Keratinocyte (primary cell): ENCODE measurements at regions not wholly inside any gene's neighbourhood (a gene's known extent, or its start where the extent isn't known, plus 50 kb on each side); places are given as distances from the start of the nearest gene placed in this dataset.

ENCODE experiments used
- DNase-seq: peaks from one replicate; pipeline ENCODE4 v3.0.0-alpha.2; 2011; ENCODE audit warnings: low read depth, missing footprints, low spot score
- FAIRE-seq: peaks from 2 replicates; lab custom pipeline; 2011; peaks lifted over from hg19 to GRCh38; lab: Jason Lieb, UNC
- H2AFZ ChIP-seq: 2 replicates; pipeline ENCODE4 v1.6.0; 2012; ENCODE audit warnings: low read length, control low read depth, inconsistent platforms; ENCODE audit not compliant: control insufficient read depth
- H3K27ac ChIP-seq: 2 replicates; pipeline ENCODE4 v1.5.1; 2011; ENCODE audit warnings: low read length; ENCODE audit not compliant: control insufficient read depth, insufficient read depth
- H3K27me3 ChIP-seq: 3 replicates; pipeline ENCODE4 v1.6.0; 2011; ENCODE audit warnings: low read length; ENCODE audit not compliant: control insufficient read depth, insufficient read depth; ENCODE audit errors: extremely low read depth
- H3K36me3 ChIP-seq, 2 experiments: 2 replicates in 1 of 2; 3 replicates in 1 of 2; pipeline ENCODE4 v1.5.1; 2011; ENCODE audit warnings: low read length in 2 of 2, mild to moderate bottlenecking in 1 of 2; ENCODE audit not compliant: control insufficient read depth in 2 of 2, insufficient read depth in 2 of 2; ENCODE audit errors: extremely low read depth in 1 of 2
- H3K4me1 ChIP-seq: 3 replicates; pipeline ENCODE4 v1.5.1; 2011; ENCODE audit warnings: low read length; ENCODE audit not compliant: control insufficient read depth, insufficient read depth; ENCODE audit errors: extremely low read depth
- H3K4me2 ChIP-seq: 3 replicates; pipeline ENCODE4 v1.6.0; 2011; ENCODE audit warnings: low read depth, low read length; ENCODE audit not compliant: control insufficient read depth, insufficient read depth; ENCODE audit errors: extremely low read depth
- H3K4me3 ChIP-seq, 3 experiments: fragments of 200-600 bp in 1 of 3; sonication (generic) in 1 of 3; 2 replicates in 2 of 3; 3 replicates in 1 of 3; pipeline ENCODE4 v1.5.1; 2011 to 2016; ENCODE audit warnings: low read length in 3 of 3, mild to moderate bottlenecking in 3 of 3, control low read depth in 2 of 3, inconsistent platforms in 1 of 3, low read depth in 1 of 3, mixed read lengths in 1 of 3, mixed run types in 1 of 3, moderate library complexity in 1 of 3; ENCODE audit not compliant: control insufficient read depth in 2 of 3, insufficient read depth in 2 of 3; ENCODE audit errors: extremely low read depth in 1 of 3
- H3K79me2 ChIP-seq: 2 replicates; pipeline ENCODE4 v1.6.0; 2012; ENCODE audit warnings: low read length; ENCODE audit not compliant: control insufficient read depth, insufficient read depth
- H3K9ac ChIP-seq: 3 replicates; pipeline ENCODE4 v1.6.0; 2011; ENCODE audit warnings: low read length; ENCODE audit not compliant: control insufficient read depth, insufficient read depth; ENCODE audit errors: extremely low read depth
- H3K9me1 ChIP-seq: 3 replicates; pipeline ENCODE4 v1.6.0; 2011; ENCODE audit warnings: low read length; ENCODE audit not compliant: control insufficient read depth, insufficient read depth; ENCODE audit errors: extremely low read depth
- H3K9me3 ChIP-seq: 2 replicates; pipeline ENCODE4 v1.5.1; 2012; ENCODE audit warnings: low read depth, low read length; ENCODE audit not compliant: control insufficient read depth
- H4K20me1 ChIP-seq: 3 replicates; pipeline ENCODE4 v1.6.0; 2011; ENCODE audit warnings: low read length; ENCODE audit not compliant: control insufficient read depth, insufficient read depth; ENCODE audit errors: extremely low read depth
- EZH2 ChIP-seq: IDR thresholded peaks from one replicate; pipeline ENCODE4 v1.6.1; 2012; ENCODE audit warnings: inconsistent platforms, mild to moderate bottlenecking, low read length, moderate library complexity
- dilution Hi-C: fragments of 300-500 bp; cut with MboI; formaldehyde crosslinking; loops from one replicate; pipeline ENCODE4 v1.7.0; 2020; ENCODE audit warnings: low sequenced_read_pairs; ENCODE audit not compliant: extremely low pct_ligation_motif_present
- TF ChIP-seq, protein P1 (sequence below), 3 experiments: IDR thresholded peaks in 1 of 3; conservative IDR thresholded peaks in 1 of 3; optimal IDR thresholded peaks in 1 of 3; 2 replicates in 2 of 3; 3 replicates in 1 of 3; pipeline versions ENCODE3 to v1.5.1; 2011; ENCODE audit warnings: low read length in 3 of 3, mild to moderate bottlenecking in 3 of 3, moderate library complexity in 2 of 3, control low read depth in 1 of 3, inconsistent platforms in 1 of 3; ENCODE audit not compliant: insufficient read depth in 2 of 3; ENCODE audit errors: extremely low read depth in 1 of 3

DNA sequence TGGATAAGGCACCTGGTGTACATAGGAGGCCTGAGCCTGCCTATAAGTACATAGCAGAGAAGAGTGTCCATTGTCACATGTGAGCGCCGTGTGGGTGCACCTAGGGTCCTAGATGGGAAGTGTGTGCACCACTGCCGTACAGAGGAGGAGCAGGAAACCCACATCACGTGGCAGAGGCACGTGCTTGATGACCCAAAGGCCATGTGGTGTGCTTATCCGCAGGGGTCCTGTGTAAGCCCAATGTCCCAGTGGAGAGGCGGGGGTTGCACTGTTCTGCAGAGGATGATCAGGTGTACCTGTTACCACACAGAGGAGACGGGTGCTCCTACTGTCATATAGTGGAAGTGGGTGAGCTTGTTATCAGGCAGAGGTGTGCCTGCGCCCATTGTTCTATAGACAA, 354.1 kb upstream of the IRX2 start:
- no peaks in the 10 kb centered on the region for H3K9me1 ChIP-seq
- H3K27ac ChIP-seq: no peak overlapping the region
- H3K9ac ChIP-seq: no peak overlapping the region
- H3K9me3 ChIP-seq: peaks cover 4% of the 10 kb centered on the region
- FAIRE-seq: no peak
- H3K27me3 ChIP-seq: no peaks in the 10 kb centered on the region
- no peaks in the 10 kb centered on the region for H3K4me1 ChIP-seq
- H3K4me3 ChIP-seq: no peak overlapping the region
- H3K36me3 ChIP-seq: no peaks in the 10 kb centered on the region
- no peak overlapping the region for H2AFZ ChIP-seq
- no peaks in the 10 kb centered on the region for H3K79me2 ChIP-seq
- dilution Hi-C loops: no loop called here
- H4K20me1 ChIP-seq: no peaks in the 10 kb centered on the region
- no peak overlapping the region for H3K4me2 ChIP-seq
- TF ChIP-seq, protein P1, sequence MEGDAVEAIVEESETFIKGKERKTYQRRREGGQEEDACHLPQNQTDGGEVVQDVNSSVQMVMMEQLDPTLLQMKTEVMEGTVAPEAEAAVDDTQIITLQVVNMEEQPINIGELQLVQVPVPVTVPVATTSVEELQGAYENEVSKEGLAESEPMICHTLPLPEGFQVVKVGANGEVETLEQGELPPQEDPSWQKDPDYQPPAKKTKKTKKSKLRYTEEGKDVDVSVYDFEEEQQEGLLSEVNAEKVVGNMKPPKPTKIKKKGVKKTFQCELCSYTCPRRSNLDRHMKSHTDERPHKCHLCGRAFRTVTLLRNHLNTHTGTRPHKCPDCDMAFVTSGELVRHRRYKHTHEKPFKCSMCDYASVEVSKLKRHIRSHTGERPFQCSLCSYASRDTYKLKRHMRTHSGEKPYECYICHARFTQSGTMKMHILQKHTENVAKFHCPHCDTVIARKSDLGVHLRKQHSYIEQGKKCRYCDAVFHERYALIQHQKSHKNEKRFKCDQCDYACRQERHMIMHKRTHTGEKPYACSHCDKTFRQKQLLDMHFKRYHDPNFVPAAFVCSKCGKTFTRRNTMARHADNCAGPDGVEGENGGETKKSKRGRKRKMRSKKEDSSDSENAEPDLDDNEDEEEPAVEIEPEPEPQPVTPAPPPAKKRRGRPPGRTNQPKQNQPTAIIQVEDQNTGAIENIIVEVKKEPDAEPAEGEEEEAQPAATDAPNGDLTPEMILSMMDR (optimal IDR thresholded peaks at IDR 0.05 in 1 of 3, IDR thresholded peaks at IDR 0.05 in 1 of 3, conservative IDR thresholded peaks at IDR 0.05 in 1 of 3; ENCODE audit: extremely low read depth in 1 of 3, insufficient read depth in 2 of 3, low read length in 3 of 3): no peak
- TF ChIP-seq EZH2: no peak
- no peak for DNase-seq

DNA sequence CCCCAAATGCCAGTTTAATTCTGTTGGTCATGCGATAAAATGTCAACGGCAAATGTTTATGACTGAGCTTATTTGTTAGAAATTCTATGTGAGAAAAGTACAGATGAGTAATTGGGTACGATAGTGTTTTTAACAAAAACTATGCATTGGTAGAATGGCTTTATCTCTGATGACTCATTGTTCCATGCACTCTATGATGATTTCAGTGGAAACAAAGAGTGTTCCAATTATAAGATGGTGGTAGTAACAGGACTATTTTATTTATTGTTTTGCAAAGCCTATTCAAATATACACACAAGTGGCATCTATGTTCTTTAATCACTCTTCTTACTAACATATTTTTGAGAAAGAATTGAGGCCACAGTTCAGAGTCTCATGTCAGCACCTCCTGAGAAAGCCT, 353.7 kb upstream of the IRX2 start:
- Histone ChIP-seq H3K4me3 (no peak overlapping the region), H3K27me3 (no peaks in the 10 kb centered on the region), H3K36me3 (no peaks in the 10 kb centered on the region), H3K9me3 (peaks cover 4% of the 10 kb centered on the region), H3K27ac (no peak overlapping the region), H3K4me1 (no peaks in the 10 kb centered on the region), H2AFZ (no peak overlapping the region), H3K4me2 (no peak overlapping the region), H3K9ac (no peak overlapping the region), H3K9me1 (no peaks in the 10 kb centered on the region), H3K79me2 (no peaks in the 10 kb centered on the region), H4K20me1 (no peaks in the 10 kb centered on the region)
- TF ChIP-seq EZH2: no peak
- TF ChIP-seq, protein P1 (optimal IDR thresholded peaks at IDR 0.05 in 1 of 3, IDR thresholded peaks at IDR 0.05 in 1 of 3, conservative IDR thresholded peaks at IDR 0.05 in 1 of 3; ENCODE audit: extremely low read depth in 1 of 3, insufficient read depth in 2 of 3, low read length in 3 of 3): no peak
- FAIRE-seq: no peak
- dilution Hi-C loops: no loop called here
- DNase-seq: no peak
